Stimulated activated CD4-positive, alpha-beta T cell treated with anti-CD3 and anti-CD28 coated beads, Interleukin-1b, Interleukin-23, amount 100 ng/mL, for 24 hours (primary cell): ENCODE measurements at regions not wholly inside any gene's neighbourhood (a gene's known extent, or its start where the extent isn't known, plus 50 kb on each side); places are given as distances from the start of the nearest gene placed in this dataset.

Source experiments
- DNase-seq, 4 experiments: peaks; one replicate each; pipeline ENCODE4 v3.0.0-alpha.2; 2020; ENCODE audit warnings: low read depth in 4 of 4, low spot score in 1 of 4

DNA sequence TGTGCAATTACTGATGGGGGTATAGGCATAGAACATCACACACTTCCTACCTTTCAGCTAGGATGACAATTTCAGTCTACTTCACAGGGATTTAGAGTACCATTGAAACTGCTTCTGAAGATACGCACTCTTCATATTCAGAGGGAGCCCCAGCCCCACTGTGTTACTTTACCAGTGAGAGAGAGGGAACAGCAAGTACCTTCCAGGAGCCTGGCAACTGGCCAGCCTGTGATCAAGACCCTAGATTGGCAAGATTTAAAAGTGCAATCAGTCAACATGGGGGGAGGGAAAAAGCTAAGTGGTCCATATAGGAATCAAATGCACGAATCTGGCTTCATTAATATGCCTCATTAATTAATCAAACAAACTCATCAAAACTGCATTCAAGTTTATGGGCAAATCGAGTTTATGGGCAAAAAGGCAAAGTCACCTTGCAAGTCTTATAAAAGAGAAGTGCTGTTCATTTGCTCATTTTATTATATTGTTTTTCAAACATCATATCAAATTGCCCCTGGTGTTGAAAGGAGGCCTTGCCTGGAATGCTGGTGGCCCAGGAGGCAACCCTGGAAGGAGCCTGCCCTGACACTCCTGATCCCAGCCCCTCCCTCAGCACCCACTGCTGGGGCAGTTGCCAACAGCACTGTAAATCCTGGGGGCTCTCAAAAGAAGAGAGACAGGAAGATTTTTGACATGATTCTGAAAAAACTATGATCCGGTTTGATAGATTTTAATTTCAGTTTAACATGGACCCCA is 184.9 kb upstream of the DPT start:
- DNase-seq = no peak

DNA sequence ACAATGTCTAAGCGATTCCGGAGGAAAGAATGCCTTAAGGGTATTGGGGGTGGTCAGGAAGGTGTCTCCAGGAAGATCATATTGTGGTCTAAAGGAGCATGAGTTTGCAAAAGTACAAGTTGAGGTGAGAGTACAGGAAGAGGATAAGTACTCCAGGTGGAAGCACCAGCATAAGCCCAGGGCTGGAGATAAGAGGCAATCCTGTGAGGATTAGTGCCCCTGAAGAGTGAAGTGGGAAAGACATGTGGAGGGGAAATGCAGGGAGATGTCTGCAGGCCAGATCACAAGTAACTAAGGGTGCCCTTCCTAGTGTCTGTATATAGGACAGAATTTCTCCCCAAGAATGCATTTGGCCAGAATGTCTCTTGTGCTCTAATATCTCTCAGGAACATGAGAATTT is 188.3 kb upstream of the DPT start:
- DNase-seq = no peak

DNA sequence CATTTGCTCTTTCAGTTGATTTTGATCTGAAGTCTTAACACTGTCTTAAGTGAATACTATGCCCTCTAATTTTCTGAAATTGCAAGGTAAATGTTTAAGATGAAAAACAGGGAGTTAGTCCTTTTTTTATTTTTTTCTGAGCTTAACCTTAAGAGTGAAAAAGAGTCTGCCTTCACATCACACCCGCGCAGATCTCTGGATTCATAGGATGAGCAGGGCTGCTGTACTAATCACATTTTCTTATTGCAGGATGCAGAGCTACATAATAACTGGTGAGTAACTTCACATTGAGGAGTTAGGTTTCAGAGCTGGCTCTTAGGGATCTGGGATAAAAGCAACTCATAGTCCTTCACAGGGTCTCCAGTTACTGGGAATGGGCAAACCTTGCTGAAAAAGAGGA is 188.7 kb upstream of the ATP1B1 start:
- DNase-seq = no peak

DNA sequence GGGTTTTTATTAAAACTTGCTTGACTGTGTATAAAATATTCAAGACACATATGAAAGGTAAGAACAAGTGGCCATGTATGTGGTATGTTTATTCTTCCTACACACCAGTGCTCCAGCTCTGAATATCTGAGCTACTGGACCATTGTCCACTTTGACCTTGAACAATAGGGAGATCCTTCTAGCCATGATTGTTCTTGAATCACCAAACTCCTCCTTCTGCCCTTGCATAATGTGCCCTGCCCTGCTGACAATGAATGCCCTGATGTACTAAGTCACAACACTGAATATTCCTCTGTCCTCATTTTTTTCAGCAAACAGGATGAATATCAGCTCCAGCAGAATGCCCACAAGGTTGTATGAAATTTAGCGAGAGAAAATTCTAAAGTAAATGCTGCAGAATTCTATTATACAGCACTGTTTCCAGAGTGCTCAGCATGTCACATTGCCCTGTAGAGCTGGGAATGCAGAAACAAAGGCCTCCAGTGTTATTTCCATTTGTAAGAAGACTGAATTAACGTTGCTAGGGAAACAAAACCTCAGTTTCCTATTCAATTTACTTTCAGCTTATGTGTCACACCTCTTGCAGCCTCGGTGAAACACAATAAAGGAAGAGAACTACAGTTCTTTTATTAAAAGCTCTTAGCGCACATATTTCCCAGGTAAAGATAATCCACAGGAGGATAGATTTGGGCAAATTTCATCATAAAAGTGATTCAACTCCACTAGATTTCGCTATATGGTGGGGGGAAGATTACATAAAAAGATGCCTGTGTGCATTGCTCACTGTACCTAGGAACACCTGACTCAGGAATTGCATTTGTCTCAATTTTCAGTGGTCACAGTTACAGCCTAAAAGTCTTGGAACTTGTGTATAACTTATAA is 187.4 kb upstream of the ATP1B1 start:
- DNase-seq = no peak

DNA sequence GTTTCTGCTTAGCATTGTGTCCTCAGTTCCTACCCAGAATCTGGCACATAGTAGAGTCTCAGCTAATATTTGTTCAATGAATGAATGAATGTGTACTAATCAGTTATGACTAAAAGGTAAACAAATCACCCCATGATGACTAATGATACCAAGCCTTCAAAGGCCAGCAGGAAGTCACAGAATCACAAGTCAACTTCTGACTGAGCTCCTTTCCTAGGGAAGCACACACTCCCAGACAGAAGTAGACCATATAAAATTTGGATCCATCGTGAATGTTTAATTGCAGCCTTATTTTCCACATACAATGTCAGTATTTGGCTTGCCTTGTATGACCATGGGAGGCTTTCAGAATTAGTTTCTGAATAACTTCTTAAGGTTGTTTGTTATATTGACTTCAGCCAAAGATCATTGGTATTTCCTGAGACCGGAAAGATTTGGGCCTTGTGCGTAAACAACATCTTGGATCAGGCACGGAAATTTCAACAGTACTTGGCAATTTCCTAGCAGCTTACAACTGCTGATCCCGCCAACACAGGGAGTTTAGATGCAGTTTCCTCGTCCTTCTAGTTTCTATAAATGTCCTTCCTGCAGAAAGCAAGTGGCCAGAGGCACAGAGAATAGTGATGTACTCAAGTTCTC is 185.9 kb upstream of the ATP1B1 start:
- no peak for DNase-seq

DNA sequence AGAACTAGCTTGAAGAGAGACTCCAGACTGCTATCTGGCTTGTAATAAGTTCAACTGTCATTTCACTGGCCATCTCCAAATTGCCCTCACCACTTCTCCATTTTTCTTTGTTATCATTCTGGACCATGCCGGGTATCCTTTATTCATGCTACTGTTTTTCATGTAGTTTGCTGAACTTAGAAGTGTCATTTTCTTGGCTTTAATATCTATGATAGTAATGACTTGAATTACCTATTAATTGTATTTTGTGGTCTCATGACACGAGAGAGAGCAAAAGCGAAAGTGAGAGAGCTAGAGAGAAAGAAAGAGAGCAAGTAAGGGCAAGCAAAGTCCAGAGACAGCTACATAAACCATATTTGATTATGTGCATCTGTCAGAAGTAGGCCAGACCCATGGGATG is 184.9 kb upstream of the ATP1B1 start:
- DNase-seq = no peak

DNA sequence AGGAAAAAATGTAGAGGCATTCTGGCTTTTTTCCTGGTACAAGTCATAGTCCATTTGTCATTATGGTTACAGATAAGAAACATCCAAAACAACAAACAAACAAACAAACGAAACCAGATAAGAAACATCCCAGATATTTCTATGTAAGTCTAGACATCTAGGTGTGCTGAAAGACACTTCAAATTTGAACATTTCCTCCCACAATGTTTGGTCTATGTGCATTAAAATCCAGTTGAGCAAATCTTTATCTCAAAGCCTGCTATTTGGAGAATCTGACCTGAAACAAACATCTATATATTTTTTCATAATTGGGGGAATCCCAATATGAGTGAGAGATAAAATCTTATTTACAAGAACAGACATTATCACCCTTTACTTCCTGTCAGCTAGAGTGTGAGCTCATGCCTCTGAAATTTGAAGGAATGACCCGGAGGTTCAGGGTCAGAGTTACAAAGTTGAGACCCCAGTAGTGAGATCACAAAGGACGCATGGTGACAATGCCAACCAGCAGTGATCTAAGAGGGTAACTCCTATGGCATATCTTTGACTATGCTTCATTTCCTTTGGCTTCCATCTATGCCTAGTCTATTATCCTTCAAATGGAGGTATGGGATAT is 182.9 kb upstream of the ATP1B1 start:
- no peak for DNase-seq

DNA sequence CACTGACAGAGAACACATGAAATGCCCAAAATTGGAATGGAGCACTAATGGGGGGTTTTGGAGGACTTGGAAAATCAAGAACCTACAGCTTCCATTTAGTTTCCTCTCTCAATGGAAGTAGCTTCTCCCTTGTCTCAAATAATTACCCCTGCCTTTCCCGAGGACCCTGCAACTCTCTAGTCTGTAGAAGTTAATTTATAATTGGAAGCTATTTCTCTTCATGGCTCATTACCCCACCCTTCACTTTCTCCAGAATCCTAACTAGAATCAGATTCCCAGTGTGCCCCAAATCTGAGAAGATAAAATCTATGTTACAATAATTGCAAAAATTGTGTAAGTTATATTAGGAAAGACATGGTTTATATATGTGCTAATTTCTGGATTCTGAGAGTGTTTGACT is 181.5 kb upstream of the ATP1B1 start:
- DNase-seq = no peak

DNA sequence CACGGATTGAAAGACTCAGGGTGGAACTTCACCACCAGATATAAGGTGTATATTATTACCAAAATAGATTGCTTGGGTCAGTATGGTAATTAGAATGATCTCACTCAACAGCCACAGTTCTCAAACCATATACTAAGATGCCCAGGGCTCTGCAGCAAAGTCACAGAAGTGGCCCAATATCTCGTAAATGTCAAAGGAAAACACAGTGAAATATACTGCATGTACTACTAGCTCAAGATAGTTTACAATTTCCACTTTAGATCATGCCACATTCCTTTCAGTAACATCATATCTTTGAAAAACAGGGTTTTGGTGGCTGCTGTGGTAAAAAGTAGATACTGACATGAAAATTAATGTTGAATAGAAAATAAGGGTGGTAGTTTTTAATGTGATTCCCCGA is 180.3 kb upstream of the ATP1B1 start:
- DNase-seq = no peak

DNA sequence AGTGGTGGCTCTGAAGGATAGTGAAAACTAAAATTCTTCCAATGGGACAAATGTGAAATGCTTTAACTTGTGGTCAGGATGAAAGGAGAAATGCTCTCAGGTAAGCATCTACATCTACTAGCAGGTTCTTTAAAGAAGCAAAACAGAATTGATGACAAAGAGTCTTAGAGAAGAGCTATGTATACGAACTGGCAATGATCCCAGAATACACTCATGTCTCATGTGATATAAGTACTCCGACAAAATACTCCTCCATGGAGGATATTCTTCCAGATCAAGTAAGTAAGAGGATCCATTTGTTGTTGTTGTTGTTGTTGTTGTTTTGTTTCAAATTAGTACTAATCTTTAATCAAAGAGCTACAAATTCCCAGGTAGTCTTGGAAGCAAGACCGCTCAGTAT is 174.0 kb upstream of the ATP1B1 start:
- DNase-seq = no peak

DNA sequence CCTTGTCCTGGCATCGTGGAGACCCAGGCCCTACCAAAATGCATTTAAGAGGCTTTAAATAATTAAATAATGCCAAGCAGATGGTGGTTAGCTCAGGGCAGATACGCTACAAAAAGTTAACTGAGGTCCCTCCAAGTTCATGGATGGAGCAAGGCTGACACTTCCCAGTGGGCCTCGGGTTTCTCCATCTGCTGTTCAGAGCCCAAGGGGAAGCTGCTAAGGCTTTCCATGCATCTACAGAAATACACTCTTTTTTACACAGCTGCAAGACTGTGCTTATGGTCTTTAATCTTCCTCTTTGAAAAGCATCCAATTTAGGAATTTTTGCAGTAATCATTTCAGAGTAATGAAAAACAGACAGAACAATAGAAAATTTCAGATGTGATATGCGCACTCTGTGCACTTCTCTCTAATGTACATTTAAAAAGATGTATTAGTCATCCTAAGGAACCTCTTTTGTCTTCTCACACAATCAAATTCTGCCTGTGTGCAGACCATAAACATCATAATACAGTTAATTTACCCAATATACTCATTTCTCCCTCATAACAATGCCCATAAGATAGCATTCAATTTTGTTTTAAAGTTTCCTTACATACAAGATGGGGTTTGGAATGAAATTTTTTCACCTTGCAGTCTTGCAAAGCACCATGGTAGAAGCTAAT is 173.2 kb upstream of the ATP1B1 start:
- no peak for DNase-seq

DNA sequence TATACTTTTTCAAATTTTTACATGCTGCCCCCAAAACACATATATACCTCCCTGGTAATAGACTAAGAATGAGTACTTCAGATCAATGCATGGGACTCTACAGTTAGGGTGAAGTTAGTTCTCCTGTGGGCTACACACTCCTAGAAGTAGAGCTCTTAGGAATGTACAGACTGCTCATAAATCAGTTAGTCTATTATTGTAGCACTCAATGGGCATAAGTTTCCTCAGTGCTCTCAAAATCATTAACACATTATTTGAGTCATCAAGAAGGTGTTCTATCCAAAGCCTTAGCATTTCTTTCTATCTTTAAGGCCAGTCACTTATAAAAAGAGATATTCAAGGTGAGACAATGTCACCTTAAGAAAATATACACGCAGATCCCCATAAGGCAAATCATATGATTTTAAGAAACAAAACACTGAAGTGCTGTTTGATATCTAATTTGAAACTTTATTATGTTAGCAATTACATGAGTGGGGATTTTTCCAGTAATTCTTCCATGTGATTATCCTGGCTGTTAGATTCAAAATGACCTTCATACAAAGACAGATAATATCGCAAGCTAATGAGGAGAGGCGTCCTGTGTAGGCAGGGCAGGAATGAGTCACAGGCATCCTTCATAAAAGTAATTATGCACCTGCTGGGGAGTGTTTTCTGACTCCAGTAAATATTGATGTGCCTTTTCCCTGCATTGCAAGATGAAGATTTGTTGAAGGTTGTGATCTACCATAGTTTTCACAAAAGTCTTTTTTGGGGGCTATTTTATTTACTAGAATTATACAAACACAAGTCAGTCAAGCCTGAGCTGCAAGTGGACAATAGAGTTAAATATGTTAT is 167.2 kb upstream of the ATP1B1 start:
- DNase-seq = no peak

DNA sequence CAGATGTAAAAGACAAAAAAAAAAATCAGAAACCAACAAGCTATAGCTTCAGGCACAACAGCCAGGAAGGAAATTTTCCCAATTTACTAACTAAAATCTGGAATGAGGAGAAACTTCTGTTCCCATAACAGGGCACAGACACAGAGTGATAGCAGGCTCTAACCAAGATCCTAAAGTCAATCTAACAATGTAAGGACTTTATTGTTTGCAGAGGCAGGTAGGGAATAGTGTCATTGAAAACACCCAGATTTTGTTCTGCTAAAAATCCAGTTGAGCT is 166.6 kb upstream of the ATP1B1 start:
- no peak for DNase-seq

DNA sequence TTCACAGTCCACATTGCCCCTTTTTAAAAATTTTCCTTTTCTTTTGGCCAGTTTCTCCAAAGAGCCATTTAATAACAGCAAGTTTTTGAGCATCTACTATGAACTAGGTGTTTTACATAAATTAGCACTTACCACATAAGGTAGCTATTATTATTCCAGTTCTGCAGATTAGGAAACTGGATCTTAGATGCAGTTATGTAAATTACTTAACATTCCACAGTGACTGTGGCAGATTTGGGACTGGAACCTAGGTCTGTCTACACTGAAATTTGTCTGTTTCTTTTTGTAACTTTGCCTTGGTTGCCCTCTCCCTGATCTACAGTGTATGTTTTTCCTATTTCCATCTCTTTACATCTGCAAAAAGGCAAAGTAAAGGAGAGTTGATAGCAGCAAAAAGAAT is 164.8 kb upstream of the ATP1B1 start:
- DNase-seq = no peak

DNA sequence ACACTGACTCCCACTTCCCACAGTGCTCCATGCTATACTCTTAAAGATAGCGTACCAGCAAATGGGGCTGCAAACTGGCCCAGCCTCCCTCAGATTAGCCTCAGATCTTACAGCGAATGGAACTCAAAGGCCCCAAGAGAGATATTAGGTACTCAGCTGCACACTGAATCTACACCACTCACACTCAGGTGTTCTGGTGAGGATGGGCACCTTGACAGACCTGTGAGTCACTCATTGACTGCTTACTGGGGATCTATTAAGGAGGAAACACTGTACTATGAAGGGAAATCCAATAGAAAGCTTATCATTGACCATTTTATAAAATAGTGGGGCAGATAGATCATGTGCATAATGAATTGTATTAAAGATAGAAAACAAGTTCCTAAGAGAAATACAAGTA is 164.3 kb upstream of the ATP1B1 start:
- no peak for DNase-seq

DNA sequence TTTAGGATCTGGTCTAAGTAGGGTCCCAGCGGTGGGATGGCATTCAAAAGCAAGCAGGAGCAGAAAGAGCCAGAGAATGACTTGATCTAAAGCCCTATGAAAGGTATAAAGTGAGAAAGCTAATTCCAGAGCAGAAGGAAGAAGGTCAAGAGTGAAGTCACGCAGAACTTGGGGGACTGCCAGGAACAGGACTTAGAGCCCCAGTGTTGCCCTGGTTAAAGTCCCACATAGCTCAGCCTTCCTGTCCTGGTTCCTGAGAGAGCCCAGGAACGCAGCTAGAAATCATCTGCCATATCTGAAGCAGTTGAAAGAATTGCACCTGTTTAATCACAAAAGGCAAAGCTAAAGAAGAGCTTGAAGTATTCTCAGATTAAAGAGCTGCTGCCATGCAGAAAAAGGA is 160.6 kb upstream of the ATP1B1 start:
- DNase-seq = no peak

DNA sequence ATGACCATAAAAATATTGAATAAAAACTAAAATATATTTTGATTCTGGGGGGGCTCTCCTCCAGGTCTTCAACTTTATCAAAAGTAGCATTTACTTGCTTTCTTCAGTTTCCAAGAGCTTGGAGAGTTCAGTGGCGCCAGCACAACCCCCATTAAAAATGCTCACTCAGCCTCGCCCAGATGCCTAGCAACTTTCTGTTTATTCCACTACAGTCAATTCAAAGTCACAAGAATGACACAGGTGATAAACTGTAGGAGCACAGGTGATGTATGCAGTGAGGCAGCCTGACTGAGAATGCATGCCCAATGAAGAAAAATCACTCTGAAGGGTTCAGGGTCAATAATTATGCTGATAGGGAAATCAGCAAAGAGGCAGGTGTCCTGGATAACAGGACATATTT is 159.4 kb upstream of the ATP1B1 start:
- no peak for DNase-seq

DNA sequence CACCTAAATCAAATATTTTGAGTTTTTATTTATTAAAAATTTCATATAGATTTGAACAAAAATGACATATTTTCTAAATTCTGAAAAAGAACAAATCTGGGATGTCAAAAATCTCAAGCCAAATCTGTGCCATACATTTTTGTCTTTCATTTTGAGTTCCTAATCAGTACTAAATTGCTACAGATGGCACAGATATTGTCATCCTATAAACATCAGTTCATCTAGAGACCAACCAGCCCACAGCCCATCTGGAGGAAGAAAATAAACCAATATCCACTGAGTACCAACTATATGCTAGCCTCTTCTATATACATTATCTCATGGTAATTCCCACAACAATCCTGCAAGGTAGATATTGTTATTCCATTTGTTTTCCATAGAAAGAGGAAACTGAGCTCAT is 156.8 kb upstream of the ATP1B1 start:
- no peak for DNase-seq

DNA sequence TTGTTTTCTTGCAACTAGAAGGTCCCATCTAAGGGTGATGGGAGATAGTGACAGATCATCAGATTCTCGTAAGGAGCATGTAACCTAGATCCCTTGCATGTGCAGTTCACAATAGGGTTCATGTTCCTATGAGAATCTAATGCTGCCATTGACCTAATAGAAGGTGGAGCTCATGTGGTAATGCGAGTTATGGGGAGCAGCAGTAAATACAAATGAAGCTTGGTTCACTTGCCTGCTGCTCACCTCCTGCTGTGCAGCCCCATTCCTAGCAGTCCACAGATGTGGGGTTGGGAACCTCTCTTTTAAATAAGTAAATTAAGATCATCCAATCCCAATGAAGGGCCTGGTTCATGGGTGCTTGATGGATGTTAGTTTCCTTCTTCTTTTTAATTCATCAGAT is 148.7 kb upstream of the ATP1B1 start:
- no peak for DNase-seq

DNA sequence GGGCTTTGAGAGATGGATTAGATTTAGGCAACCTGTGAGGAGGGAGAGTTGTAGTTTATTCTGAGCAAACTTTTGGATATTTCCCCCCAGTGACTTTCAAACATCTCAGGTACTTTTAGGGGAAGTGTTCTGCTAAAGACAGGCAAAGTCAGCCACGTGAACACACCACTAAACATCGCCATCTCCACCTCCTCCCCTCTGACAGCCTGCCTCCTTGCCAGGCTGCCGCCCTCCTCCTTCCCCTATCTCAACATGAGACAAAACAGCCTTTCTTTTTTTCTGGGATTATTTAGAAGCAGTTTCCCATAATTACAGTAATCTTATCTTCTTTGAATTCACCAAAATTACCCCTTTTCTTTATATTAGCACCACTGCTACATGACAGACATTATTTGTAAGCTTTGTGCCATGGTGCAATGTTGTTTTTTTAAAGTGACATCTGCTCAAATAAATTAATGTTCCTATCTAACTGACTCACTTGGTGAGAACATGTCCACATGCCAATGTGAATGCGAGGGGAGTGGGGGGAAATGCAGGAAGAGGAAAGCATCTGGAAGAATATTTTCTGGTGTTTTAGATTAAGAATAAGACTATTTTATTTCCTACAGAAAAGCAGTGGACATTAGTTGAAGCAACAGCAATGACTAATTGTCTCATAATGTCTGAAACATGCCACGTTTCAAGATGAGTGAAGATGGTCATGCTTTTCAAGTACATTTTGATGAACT is 147.8 kb upstream of the ATP1B1 start:
- no peak for DNase-seq
